A673 (cell line): ENCODE measurements at regions not wholly inside any gene's neighbourhood (a gene's known extent, or its start where the extent isn't known, plus 50 kb on each side); places are given as distances from the start of the nearest gene placed in this dataset.

ENCODE experiments used
- EZH2 ChIP-seq: fragments of 200-600 bp; sonication (generic); IDR thresholded peaks from 2 replicates; pipeline ENCODE4 v1.6.1; 2017; ENCODE audit warnings: borderline replicate concordance, low read depth, mild to moderate bottlenecking, mixed read lengths, antibody characterized with exemption, low read length; ENCODE audit not compliant: poor library complexity, severe bottlenecking
- TF ChIP-seq, protein P1 (sequence below): fragments of 300-800, 200-600 bp; sonication (generic); conservative IDR thresholded peaks from 2 replicates; pipeline ENCODE4 v1.5.1; 2017; ENCODE audit warnings: low read depth, mild to moderate bottlenecking, antibody characterized with exemption, low read length, moderate library complexity, mixed read lengths

DNA sequence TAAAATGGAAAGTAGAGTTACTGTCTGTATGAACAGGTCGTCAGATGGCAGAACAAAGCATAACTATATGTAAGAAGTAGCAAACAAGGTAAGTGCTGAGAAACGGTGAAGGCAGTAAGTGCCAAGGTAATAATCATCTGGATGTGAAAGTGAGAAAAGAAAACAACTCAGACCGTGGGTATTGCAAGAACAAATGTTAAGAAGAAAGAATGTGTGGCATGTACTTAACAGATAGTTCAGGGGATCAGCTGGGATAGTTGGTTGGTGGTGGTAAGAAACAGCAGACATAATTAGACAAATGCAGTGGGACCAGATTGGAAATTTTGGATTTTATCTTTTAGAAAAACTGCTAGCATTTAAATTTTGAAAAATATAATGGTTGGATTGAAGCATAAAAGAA is 375.8 kb upstream of the NXPH2 start:
- TF ChIP-seq, protein P1, sequence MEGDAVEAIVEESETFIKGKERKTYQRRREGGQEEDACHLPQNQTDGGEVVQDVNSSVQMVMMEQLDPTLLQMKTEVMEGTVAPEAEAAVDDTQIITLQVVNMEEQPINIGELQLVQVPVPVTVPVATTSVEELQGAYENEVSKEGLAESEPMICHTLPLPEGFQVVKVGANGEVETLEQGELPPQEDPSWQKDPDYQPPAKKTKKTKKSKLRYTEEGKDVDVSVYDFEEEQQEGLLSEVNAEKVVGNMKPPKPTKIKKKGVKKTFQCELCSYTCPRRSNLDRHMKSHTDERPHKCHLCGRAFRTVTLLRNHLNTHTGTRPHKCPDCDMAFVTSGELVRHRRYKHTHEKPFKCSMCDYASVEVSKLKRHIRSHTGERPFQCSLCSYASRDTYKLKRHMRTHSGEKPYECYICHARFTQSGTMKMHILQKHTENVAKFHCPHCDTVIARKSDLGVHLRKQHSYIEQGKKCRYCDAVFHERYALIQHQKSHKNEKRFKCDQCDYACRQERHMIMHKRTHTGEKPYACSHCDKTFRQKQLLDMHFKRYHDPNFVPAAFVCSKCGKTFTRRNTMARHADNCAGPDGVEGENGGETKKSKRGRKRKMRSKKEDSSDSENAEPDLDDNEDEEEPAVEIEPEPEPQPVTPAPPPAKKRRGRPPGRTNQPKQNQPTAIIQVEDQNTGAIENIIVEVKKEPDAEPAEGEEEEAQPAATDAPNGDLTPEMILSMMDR, result no peak
- no peak for TF ChIP-seq EZH2
